PC-3 (cell line): ENCODE measurements at regions not wholly inside any gene's neighbourhood (a gene's known extent, or its start where the extent isn't known, plus 50 kb on each side); places are given as distances from the start of the nearest gene placed in this dataset.

Source experiments
- ATAC-seq: fragments of 200-7000 bp; cut with Tn5 transposase; 2 replicates; pipeline ENCODE4 v1.9.1; 2020; ENCODE audit warnings: mild to moderate bottlenecking, moderate library complexity
- BruUV-seq: library from RNA; stranded (reverse); fragments of 400-500 nt; replicated peaks from 2 replicates; lab custom pipeline; 2021; lab: Mats Ljungman, UMichigan
- CTCF ChIA-PET: fragments of 300-600 bp; sonication (Branson Sonifier 250); formaldehyde crosslinking; loops from one replicate; lab custom pipeline; 2022; ENCODE audit warnings: antibody characterized with exemption; lab: Charles Lee
- POLR2A ChIA-PET: fragments of 300-600 bp; sonication (Branson Sonifier 250); formaldehyde crosslinking; loops from one replicate; lab custom pipeline; 2022; ENCODE audit warnings: antibody characterized with exemption; ENCODE audit not compliant: unreplicated experiment; lab: Charles Lee
- DNase-seq: peaks from one replicate; pipeline ENCODE4 v3.0.0-alpha.2; 2015
- H2AFZ ChIP-seq: fragments of 300-600 bp; sonication (generic); 2 replicates; pipeline ENCODE4 v1.6.0; 2016; ENCODE audit warnings: antibody characterized with exemption, low read length
- H3F3A ChIP-seq: fragments of 300-600 bp; sonication (generic); one replicate; pipeline ENCODE4 v1.6.0; 2017; ENCODE audit warnings: antibody characterized with exemption, low read length, control low read depth, mild to moderate bottlenecking; ENCODE audit not compliant: unreplicated experiment
- H3K27ac ChIP-seq: fragments of 300-600 bp; sonication (generic); 2 replicates; pipeline ENCODE4 v1.5.1; 2016; ENCODE audit warnings: mild to moderate bottlenecking, low read length
- H3K27me3 ChIP-seq: fragments of 300-600 bp; sonication (generic); 2 replicates; pipeline ENCODE4 v1.6.1; 2016; ENCODE audit warnings: low read length, mixed read lengths
- H3K36me3 ChIP-seq: fragments of 300-600 bp; sonication (generic); 2 replicates; pipeline ENCODE4 v1.6.1; 2016; ENCODE audit warnings: low read depth, mixed run types, low read length, mixed read lengths
- H3K4me1 ChIP-seq: fragments of 300-600 bp; sonication (generic); 2 replicates; pipeline ENCODE4 v1.5.1; 2016; ENCODE audit warnings: low read length; ENCODE audit not compliant: insufficient read depth
- H3K4me2 ChIP-seq: fragments of 300-600 bp; sonication (generic); 2 replicates; pipeline ENCODE4 v1.6.0; 2016; ENCODE audit warnings: low read length
- H3K4me3 ChIP-seq: fragments of 300-600 bp; sonication (generic); 2 replicates; pipeline ENCODE4 v1.5.1; 2016; ENCODE audit warnings: mild to moderate bottlenecking, low read length, mixed read lengths
- H3K79me2 ChIP-seq: fragments of 300-600 bp; sonication (generic); 2 replicates; pipeline ENCODE4 v1.6.1; 2017; ENCODE audit warnings: low read length, mixed read lengths
- H3K9ac ChIP-seq: fragments of 300-600 bp; sonication (generic); 2 replicates; pipeline ENCODE4 v1.6.0; 2016; ENCODE audit warnings: mild to moderate bottlenecking, low read length
- H3K9me2 ChIP-seq: fragments of 300-600 bp; sonication (generic); replicated peaks from 2 replicates; pipeline ENCODE4 v1.6.1; 2016; ENCODE audit warnings: mixed run types, low read length, mixed read lengths
- H3K9me3 ChIP-seq: fragments of 300-600 bp; sonication (generic); 2 replicates; pipeline ENCODE4 v1.6.1; 2016; ENCODE audit warnings: low read length, mixed read lengths
- H4K20me1 ChIP-seq: fragments of 300-600 bp; sonication (generic); 2 replicates; pipeline ENCODE4 v1.6.1; 2016; ENCODE audit warnings: low read length, mixed read lengths
- EZH2 ChIP-seq: fragments of 300-600 bp; sonication (generic); IDR thresholded peaks from one replicate; pipeline ENCODE4 v1.6.1; 2017; ENCODE audit warnings: antibody characterized with exemption, mild to moderate bottlenecking, low read length; ENCODE audit not compliant: unreplicated experiment
- EZH2phosphoT487 ChIP-seq: fragments of 300-600 bp; sonication (generic); IDR thresholded peaks from 2 replicates; pipeline ENCODE4 v1.6.1; 2018; ENCODE audit warnings: mild to moderate bottlenecking, antibody characterized with exemption, low read length, borderline replicate concordance
- intact Hi-C: fragments of 100-400 bp; cut with micrococcal nuclease; formaldehyde crosslinking; loops from 2 replicates; pipeline ENCODE4 v1.9.0; 2023
- TF ChIP-seq, protein P1 (sequence below): fragments of 300-600 bp; sonication (generic); conservative IDR thresholded peaks from 2 replicates; pipeline ENCODE4 v1.5.1; 2017; ENCODE audit warnings: antibody characterized with exemption, low read depth, mild to moderate bottlenecking, low read length

DNA sequence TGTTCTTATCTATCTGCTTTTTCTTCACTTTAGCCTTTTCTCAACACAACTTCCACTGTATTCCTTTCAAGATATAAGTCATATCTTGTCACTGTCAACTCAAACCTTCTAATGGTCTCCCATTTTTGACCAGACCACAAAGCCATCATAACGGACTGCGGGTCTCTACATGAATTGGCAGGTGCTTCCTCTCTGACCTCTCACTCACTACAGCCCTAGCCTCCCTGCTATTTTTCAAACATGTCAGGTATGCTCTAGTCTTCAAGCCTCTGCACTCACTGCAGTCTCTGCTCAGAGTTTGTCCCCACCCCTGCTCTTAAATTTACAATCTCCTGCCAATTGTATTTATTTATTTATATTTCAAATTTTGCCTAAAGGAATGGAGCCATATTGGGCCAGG is 858.1 kb downstream of the TRIB2 start:
- Histone ChIP-seq H3K79me2 (no peaks in the 10 kb centered on the region), H3K9me2 (no peaks in the 10 kb centered on the region), H3K27ac (no peak overlapping the region), H3K4me2 (no peak overlapping the region), H3K36me3 (no peaks in the 10 kb centered on the region), H3K27me3 (no peaks in the 10 kb centered on the region), H3K4me3 (no peak overlapping the region), H3K4me1 (peaks cover 7% of the 10 kb centered on the region), H4K20me1 (no peaks in the 10 kb centered on the region), H3K9me3 (no peaks in the 10 kb centered on the region), H3K9ac (no peak overlapping the region), H2AFZ (no peak overlapping the region), H3F3A (no peaks in the 10 kb centered on the region)
- no TSS peak for BruUV-seq
- intact Hi-C loops, result no loop called here
- ChIA-PET CTCF (no interaction called here), POLR2A (no interaction called here)
- ATAC-seq (no peak), DNase-seq (no peak)
- TF ChIP-seq EZH2 (no peak), EZH2phosphoT487 (no peak)
- TF ChIP-seq, protein P1, sequence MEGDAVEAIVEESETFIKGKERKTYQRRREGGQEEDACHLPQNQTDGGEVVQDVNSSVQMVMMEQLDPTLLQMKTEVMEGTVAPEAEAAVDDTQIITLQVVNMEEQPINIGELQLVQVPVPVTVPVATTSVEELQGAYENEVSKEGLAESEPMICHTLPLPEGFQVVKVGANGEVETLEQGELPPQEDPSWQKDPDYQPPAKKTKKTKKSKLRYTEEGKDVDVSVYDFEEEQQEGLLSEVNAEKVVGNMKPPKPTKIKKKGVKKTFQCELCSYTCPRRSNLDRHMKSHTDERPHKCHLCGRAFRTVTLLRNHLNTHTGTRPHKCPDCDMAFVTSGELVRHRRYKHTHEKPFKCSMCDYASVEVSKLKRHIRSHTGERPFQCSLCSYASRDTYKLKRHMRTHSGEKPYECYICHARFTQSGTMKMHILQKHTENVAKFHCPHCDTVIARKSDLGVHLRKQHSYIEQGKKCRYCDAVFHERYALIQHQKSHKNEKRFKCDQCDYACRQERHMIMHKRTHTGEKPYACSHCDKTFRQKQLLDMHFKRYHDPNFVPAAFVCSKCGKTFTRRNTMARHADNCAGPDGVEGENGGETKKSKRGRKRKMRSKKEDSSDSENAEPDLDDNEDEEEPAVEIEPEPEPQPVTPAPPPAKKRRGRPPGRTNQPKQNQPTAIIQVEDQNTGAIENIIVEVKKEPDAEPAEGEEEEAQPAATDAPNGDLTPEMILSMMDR, result no peak

DNA sequence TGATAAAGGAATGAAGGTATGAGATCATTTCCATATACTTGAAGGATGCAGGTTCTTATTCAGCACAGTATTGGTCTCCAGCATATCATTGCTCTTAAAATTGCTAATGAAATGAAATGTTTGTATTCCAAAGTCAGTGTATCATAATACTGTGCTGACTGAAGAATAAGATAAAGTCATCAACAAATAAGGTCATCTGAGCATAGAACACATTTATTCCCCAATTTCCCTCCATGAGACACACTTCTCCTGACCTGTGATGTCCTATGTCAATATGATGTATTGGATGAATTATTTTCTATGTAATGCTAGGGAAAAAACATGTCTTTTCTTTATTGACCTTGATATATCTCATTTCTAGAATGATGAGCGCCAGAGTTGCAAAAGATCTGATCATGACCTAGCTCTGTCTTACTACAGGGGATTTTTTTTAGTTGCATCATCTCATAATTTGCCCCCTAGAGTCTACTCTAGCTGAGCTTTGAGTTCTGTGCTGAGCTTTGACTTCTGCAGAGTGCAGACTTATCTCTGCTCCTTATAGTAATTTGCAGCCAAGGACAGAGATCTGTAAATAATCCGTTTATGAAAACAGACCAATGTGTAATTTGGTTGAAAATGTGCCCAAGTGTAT is 859.8 kb downstream of the TRIB2 start:
- CTCF ChIA-PET, result no interaction called here
- Histone ChIP-seq H2AFZ (no peak overlapping the region), H3K4me1 (peaks cover 7% of the 10 kb centered on the region), H3K4me3 (no peak overlapping the region), H3K9me2 (no peaks in the 10 kb centered on the region), H3K27ac (no peak overlapping the region), H3K9ac (no peak overlapping the region), H3K36me3 (no peaks in the 10 kb centered on the region), H3K4me2 (no peak overlapping the region), H3F3A (no peaks in the 10 kb centered on the region), H4K20me1 (no peaks in the 10 kb centered on the region), H3K79me2 (no peaks in the 10 kb centered on the region), H3K27me3 (no peaks in the 10 kb centered on the region), H3K9me3 (no peaks in the 10 kb centered on the region)
- POLR2A ChIA-PET, result no interaction called here
- DNase-seq, result no peak
- no TSS peak for BruUV-seq
- TF ChIP-seq, protein P1, result no peak
- TF ChIP-seq EZH2phosphoT487, result no peak
- TF ChIP-seq EZH2, result no peak
- intact Hi-C loops, result no loop called here
- ATAC-seq, result no peak

DNA sequence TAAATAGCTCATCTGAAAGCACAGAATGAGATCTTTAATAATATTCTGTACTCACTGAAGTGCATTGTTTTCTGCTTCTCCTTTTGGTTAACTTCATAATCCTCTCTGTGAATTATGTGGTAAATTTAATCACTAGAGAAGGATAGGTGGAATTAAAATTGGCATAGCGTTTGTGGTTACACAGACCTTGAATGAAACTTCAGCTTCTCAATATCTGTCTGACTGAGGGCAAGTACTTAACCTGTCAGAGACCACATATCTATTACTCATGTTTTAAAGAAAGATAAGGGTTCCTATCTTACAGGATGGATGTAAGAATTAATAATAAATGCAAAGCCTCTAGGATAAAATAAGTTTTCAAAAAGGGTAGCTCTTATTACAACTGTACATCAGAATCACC is 861.8 kb downstream of the TRIB2 start:
- ChIA-PET POLR2A (no interaction called here), CTCF (no interaction called here)
- no peaks in the 10 kb centered on the region for H4K20me1 ChIP-seq
- H3K4me2 ChIP-seq, result no peak overlapping the region
- no peak overlapping the region for H3K27ac ChIP-seq
- no peaks in the 10 kb centered on the region for H3K9me2 ChIP-seq
- H2AFZ ChIP-seq, result no peak overlapping the region
- no peaks in the 10 kb centered on the region for H3K27me3 ChIP-seq
- ATAC-seq (no peak), DNase-seq (no peak)
- no peaks in the 10 kb centered on the region for H3K36me3 ChIP-seq
- H3K4me1 ChIP-seq, result no peaks in the 10 kb centered on the region
- no TSS peak for BruUV-seq
- no peaks in the 10 kb centered on the region for H3F3A ChIP-seq
- TF ChIP-seq, protein P1, result no peak
- TF ChIP-seq EZH2, result no peak
- no peak for TF ChIP-seq EZH2phosphoT487
- intact Hi-C loops, result no loop called here
- no peak overlapping the region for H3K9ac ChIP-seq
- H3K4me3 ChIP-seq, result no peak overlapping the region
- H3K79me2 ChIP-seq, result no peaks in the 10 kb centered on the region
- H3K9me3 ChIP-seq, result no peaks in the 10 kb centered on the region
